ENCODE measurements at regions not wholly inside any gene's neighbourhood (a gene's known extent, or its start where the extent isn't known, plus 50 kb on each side); places are given as distances from the start of the nearest gene placed in this dataset.

DNA sequence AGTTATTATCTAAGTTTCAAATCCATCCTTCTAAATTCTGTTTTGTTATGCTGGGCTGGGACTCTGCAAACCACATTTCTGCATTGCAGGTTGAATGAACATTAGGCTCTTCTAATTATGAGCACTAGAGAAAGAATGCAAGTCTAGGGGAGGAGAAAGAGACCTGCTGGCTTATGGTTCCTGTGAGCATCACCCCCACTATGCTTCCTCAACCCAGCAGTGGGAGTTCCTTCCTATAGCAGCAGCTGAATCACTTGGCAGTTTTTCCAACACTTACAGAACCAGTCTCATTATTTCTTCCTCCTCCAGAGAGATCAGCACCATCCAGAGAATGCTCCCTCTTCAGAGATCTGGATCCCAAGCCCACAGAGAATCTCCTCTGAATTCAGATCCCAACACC lies 297.7 kb upstream of the CLEC14A start:
- no peak for TF ChIP-seq TCF7L2 (IDR thresholded peaks at IDR 0.05; ENCODE audit: borderline replicate concordance, extremely low read depth, insufficient read depth, insufficient read length)
- TF ChIP-seq, protein P1, sequence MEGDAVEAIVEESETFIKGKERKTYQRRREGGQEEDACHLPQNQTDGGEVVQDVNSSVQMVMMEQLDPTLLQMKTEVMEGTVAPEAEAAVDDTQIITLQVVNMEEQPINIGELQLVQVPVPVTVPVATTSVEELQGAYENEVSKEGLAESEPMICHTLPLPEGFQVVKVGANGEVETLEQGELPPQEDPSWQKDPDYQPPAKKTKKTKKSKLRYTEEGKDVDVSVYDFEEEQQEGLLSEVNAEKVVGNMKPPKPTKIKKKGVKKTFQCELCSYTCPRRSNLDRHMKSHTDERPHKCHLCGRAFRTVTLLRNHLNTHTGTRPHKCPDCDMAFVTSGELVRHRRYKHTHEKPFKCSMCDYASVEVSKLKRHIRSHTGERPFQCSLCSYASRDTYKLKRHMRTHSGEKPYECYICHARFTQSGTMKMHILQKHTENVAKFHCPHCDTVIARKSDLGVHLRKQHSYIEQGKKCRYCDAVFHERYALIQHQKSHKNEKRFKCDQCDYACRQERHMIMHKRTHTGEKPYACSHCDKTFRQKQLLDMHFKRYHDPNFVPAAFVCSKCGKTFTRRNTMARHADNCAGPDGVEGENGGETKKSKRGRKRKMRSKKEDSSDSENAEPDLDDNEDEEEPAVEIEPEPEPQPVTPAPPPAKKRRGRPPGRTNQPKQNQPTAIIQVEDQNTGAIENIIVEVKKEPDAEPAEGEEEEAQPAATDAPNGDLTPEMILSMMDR (IDR thresholded peaks at IDR 0.05 in 2 of 3, conservative IDR thresholded peaks at IDR 0.05 in 1 of 3; ENCODE audit: borderline replicate concordance in 1 of 3, insufficient read depth in 1 of 3, low read depth in 2 of 3, low read length in 2 of 3): no peak
- TF ChIP-seq POLR2A (IDR thresholded peaks at IDR 0.05; ENCODE audit: borderline replicate concordance, extremely low read depth, insufficient read depth, insufficient read length): no peak
- no peak for TF ChIP-seq EGR1 (IDR thresholded peaks at IDR 0.05; ENCODE audit: low read depth)
- TF ChIP-seq YY1 (IDR thresholded peaks at IDR 0.05; ENCODE audit: extremely low read depth, insufficient replicate concordance, low read depth, low read length): no peak
- TF ChIP-seq SRF (IDR thresholded peaks at IDR 0.05; ENCODE audit: low read depth): no peak
- TF ChIP-seq, protein P2, sequence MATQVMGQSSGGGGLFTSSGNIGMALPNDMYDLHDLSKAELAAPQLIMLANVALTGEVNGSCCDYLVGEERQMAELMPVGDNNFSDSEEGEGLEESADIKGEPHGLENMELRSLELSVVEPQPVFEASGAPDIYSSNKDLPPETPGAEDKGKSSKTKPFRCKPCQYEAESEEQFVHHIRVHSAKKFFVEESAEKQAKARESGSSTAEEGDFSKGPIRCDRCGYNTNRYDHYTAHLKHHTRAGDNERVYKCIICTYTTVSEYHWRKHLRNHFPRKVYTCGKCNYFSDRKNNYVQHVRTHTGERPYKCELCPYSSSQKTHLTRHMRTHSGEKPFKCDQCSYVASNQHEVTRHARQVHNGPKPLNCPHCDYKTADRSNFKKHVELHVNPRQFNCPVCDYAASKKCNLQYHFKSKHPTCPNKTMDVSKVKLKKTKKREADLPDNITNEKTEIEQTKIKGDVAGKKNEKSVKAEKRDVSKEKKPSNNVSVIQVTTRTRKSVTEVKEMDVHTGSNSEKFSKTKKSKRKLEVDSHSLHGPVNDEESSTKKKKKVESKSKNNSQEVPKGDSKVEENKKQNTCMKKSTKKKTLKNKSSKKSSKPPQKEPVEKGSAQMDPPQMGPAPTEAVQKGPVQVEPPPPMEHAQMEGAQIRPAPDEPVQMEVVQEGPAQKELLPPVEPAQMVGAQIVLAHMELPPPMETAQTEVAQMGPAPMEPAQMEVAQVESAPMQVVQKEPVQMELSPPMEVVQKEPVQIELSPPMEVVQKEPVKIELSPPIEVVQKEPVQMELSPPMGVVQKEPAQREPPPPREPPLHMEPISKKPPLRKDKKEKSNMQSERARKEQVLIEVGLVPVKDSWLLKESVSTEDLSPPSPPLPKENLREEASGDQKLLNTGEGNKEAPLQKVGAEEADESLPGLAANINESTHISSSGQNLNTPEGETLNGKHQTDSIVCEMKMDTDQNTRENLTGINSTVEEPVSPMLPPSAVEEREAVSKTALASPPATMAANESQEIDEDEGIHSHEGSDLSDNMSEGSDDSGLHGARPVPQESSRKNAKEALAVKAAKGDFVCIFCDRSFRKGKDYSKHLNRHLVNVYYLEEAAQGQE (IDR thresholded peaks at IDR 0.05; ENCODE audit: low read depth): no peak
- no peak for TF ChIP-seq POLR2AphosphoS5 (IDR thresholded peaks at IDR 0.05; ENCODE audit: low read depth, low read length)
- TF ChIP-seq CEBPB (IDR thresholded peaks at IDR 0.05; ENCODE audit: low read depth): no peak
- TF ChIP-seq ATF3 (IDR thresholded peaks at IDR 0.05): no peak
- TF ChIP-seq JUND (IDR thresholded peaks at IDR 0.05): no peak

Data from HCT116 (cell line).